D721Med (cell line): ENCODE measurements at regions not wholly inside any gene's neighbourhood (a gene's known extent, or its start where the extent isn't known, plus 50 kb on each side); places are given as distances from the start of the nearest gene placed in this dataset.

Experiments used
- DNase-seq: peaks from one replicate; pipeline ENCODE4 v3.0.0; 2011; ENCODE audit warnings: low spot score; ENCODE audit not compliant: insufficient read length
- FAIRE-seq: peaks from 2 replicates; lab custom pipeline; 2011; peaks lifted over from hg19 to GRCh38; lab: Jason Lieb, UNC
- CTCF ChIP-seq: IDR thresholded peaks from 2 replicates; pipeline ENCODE4 v1.5.1; 2012; ENCODE audit warnings: mild to moderate bottlenecking, control low read depth; ENCODE audit not compliant: insufficient read depth; ENCODE audit errors: missing control alignments

- TF ChIP-seq CTCF: no peak
- DNase-seq (no peak), FAIRE-seq (no peak)
Measured at GRCh38 chr10:27451054-27451453, 53.0 kb upstream of the RAB18 start.

GRCh38 chr10:27450225-27450624 is 53.9 kb upstream of the RAB18 start:
- no peak for TF ChIP-seq CTCF
- FAIRE-seq (no peak), DNase-seq (no peak)

GRCh38 chr10:27449571-27449970 is 54.5 kb upstream of the RAB18 start:
- no peak for FAIRE-seq
- TF ChIP-seq CTCF: no peak
- DNase-seq: no peak

GRCh38 chr10:27448921-27449320 is 55.2 kb upstream of the RAB18 start:
- no peak for TF ChIP-seq CTCF
- DNase-seq: no peak
- no peak for FAIRE-seq

- TF ChIP-seq CTCF: no peak
- FAIRE-seq: no peak
- DNase-seq: no peak
Measured at GRCh38 chr10:27447540-27447939, 56.6 kb upstream of the RAB18 start.

- peak; percentile 47 for TF ChIP-seq CTCF
- DNase-seq: no peak
- no peak for FAIRE-seq
Measured at GRCh38 chr10:27446091-27446918, 57.8 kb upstream of the RAB18 start.

GRCh38 chr10:27445070-27445469 is 59.0 kb upstream of the RAB18 start:
- TF ChIP-seq CTCF: no peak
- DNase-seq (no peak), FAIRE-seq (no peak)
